DND-41 (cell line): ENCODE measurements at regions not wholly inside any gene's neighbourhood (a gene's known extent, or its start where the extent isn't known, plus 50 kb on each side); places are given as distances from the start of the nearest gene placed in this dataset.

Source experiments
- EZH2 ChIP-seq: IDR thresholded peaks from 3 replicates; pipeline ENCODE4 v1.6.1; 2012; ENCODE audit warnings: borderline replicate concordance, low read depth, mild to moderate bottlenecking, moderate library complexity, low read length, inconsistent platforms; ENCODE audit not compliant: severe bottlenecking
- TF ChIP-seq, protein P1 (sequence below): IDR thresholded peaks from 2 replicates; pipeline ENCODE4 v1.5.1; 2012; ENCODE audit warnings: borderline replicate concordance, low read length, moderate library complexity, mild to moderate bottlenecking; ENCODE audit not compliant: poor library complexity, severe bottlenecking; ENCODE audit errors: extremely low read depth

DNA sequence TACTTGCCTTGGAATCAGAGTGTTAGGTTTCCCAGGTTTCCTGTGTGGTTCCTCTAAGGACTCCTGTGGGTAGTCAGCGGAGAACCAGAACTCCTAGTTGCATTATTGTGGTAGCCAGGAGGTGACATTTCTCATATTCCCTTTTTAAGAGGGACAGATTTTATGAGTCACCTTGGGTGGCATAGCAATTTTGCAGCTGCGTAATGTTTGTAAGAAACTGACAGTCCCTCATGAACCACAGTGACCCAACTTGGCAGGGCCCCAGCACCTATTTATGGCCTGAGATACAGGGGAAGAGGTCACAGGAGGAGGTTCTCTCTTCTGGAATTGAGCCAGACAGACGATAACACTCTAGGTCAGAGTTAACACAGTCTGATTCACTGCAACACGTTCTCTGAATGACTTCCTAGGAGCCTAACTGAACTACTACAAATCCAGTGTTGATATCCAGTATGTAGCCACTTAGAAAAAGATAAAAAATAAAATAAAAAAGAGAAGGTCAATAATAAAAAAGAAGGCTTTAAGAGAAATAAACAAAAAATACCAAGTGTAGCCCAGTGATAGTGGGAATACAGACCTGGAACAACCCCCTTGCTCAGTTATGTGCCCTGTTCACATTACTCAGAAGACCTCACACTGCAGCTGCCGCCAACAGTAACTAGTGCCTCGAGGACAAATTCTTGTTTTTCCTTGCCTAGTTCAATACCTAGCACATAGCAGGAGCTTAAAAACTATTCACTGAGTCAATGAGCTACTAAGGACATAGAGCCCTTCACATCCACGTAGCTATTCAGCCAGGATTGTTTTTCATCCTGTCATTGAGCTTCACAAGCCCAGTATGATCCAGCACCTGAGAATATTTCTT is 50.7 kb upstream of the VLDLR start:
- TF ChIP-seq, protein P1, sequence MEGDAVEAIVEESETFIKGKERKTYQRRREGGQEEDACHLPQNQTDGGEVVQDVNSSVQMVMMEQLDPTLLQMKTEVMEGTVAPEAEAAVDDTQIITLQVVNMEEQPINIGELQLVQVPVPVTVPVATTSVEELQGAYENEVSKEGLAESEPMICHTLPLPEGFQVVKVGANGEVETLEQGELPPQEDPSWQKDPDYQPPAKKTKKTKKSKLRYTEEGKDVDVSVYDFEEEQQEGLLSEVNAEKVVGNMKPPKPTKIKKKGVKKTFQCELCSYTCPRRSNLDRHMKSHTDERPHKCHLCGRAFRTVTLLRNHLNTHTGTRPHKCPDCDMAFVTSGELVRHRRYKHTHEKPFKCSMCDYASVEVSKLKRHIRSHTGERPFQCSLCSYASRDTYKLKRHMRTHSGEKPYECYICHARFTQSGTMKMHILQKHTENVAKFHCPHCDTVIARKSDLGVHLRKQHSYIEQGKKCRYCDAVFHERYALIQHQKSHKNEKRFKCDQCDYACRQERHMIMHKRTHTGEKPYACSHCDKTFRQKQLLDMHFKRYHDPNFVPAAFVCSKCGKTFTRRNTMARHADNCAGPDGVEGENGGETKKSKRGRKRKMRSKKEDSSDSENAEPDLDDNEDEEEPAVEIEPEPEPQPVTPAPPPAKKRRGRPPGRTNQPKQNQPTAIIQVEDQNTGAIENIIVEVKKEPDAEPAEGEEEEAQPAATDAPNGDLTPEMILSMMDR, result no peak
- no peak for TF ChIP-seq EZH2
